H1 (cell line): ENCODE measurements at regions not wholly inside any gene's neighbourhood (a gene's known extent, or its start where the extent isn't known, plus 50 kb on each side); places are given as distances from the start of the nearest gene placed in this dataset.

Experiments
- TBP ChIP-seq: IDR thresholded peaks from 2 replicates; pipeline ENCODE4 v1.6.1; 2011; ENCODE audit warnings: low read depth, low read length, improper control_type of control experiment
- TF ChIP-seq, protein P1 (sequence below): IDR thresholded peaks from 2 replicates; pipeline ENCODE4 v1.6.1; 2011; ENCODE audit warnings: low read length, improper control_type of control experiment

DNA sequence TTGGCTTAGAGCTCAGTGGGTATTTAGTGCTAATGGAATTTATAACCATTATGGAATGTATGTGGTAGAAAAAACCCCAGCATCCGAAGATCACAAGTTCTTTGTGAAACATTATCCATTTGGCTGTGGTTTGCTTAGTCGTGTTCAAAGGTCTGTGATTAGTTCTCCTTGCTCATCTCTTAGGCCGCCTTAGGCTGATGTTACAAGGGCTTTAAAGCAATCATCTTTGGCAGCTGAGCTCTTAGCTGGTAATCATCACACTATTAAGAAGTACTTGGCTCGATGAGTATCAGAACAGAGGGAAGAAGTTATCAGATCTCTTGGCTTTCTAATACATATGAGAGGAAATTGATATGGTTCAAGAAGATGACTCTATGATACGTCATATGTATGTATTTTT is 124.1 kb upstream of the E2F7 start (continued):
- no peak for TF ChIP-seq TBP
- TF ChIP-seq, protein P1, sequence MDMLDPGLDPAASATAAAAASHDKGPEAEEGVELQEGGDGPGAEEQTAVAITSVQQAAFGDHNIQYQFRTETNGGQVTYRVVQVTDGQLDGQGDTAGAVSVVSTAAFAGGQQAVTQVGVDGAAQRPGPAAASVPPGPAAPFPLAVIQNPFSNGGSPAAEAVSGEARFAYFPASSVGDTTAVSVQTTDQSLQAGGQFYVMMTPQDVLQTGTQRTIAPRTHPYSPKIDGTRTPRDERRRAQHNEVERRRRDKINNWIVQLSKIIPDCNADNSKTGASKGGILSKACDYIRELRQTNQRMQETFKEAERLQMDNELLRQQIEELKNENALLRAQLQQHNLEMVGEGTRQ = no peak
